ENCODE measurements at regions not wholly inside any gene's neighbourhood (a gene's known extent, or its start where the extent isn't known, plus 50 kb on each side); places are given as distances from the start of the nearest gene placed in this dataset.

DNA sequence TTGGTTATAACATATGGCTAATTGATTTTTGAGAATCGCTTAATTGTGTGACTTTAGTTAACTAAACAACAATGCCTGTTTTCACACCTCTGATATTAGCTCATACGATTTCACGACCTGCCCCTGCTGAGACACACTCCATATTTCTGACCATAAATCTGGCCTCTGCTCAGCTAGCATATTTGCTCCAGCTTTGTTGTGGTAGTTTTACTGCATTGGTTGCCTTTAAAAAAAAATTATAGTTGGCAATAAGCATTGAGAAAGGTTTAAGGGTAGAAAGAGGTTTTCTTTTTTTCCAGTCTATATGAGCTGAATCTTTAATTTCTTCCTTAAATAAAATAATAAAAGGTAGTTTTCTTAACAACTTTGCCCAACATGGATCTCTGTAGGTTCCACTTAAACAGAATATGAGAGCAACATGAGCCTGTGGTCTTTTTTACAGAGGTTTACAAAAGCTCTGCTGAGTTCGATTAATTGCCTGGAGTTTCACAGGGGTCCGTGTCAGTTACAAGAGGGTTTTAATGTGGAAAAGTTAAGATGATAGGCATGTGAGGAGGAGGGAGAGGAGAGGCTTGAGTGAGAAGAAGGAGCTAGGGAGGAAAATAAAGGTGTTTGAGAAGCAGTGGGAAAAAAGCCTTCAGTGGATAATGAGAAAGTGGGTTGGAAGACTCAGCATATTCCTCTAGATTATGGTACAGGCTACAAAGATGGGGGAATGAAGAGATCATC is 318.2 kb downstream of the CXCL12 start:
- no peaks in the 10 kb centered on the region for H3K4me1 ChIP-seq (ENCODE audit: control insufficient read depth in 1 of 2, insufficient read depth in 2 of 2, low read length in 2 of 2)
- H4K20me1 ChIP-seq (ENCODE audit: insufficient read depth, low read length): no peaks in the 10 kb centered on the region
- no peak for DNase-seq
- no peaks in the 10 kb centered on the region for H3K27me3 ChIP-seq (ENCODE audit: control insufficient read depth in 2 of 2, insufficient read depth in 2 of 2, low read length in 2 of 2)
- Mint-ChIP-seq H3K4me1 (no peaks in the 10 kb centered on the region), H3K27ac (no peak overlapping the region), H3K36me3 (no peaks in the 10 kb centered on the region), H3K9me3 (peaks cover 0 to 4% (median 0%) of the 10 kb centered on the region in 7 donors), H3K27me3 (ENCODE audit: low read depth in 3 of 3) (peaks cover 0 to 4% (median 3%) of the 10 kb centered on the region in 3 donors), H3K4me3 (no peak overlapping the region)
- H2AFZ ChIP-seq (ENCODE audit: insufficient read depth, low read depth, low read length, poor library complexity, severe bottlenecking): no peak overlapping the region
- intact Hi-C loops (cut with micrococcal nuclease): no loop called here
- H3K9me3 ChIP-seq (replicated peaks in 1 of 2; ENCODE audit: control insufficient read depth in 1 of 2, insufficient read depth in 1 of 2, low read length in 2 of 2): no peaks in the 10 kb centered on the region
- no peak overlapping the region for H3K9ac ChIP-seq (ENCODE audit: insufficient read depth, low read length, poor library complexity, severe bottlenecking)
- WGBS (ENCODE audit: insufficient coverage): 90% methylated on average over 2 of the region's 5 CpGs
- H3K79me2 ChIP-seq (ENCODE audit: insufficient read depth, low read length): no peaks in the 10 kb centered on the region
- H3K36me3 ChIP-seq (replicated peaks in 1 of 2; ENCODE audit: control insufficient read depth in 1 of 2, insufficient read depth in 2 of 2, low read length in 2 of 2): no peaks in the 10 kb centered on the region
- H3K4me3 ChIP-seq (replicated peaks in 1 of 3; ENCODE audit: low read depth in 2 of 3, low read length in 3 of 3): no peak overlapping the region
- H3K4me2 ChIP-seq (replicated peaks; ENCODE audit: extremely low read depth, low read length, poor library complexity, severe bottlenecking): no peak overlapping the region
- H3K27ac ChIP-seq (ENCODE audit: low read depth in 1 of 2, low read length in 2 of 2): no peak overlapping the region
- no peak for TF ChIP-seq CTCF (IDR thresholded peaks at IDR 0.05)

GRCh38 chr10:44065788-44066526 is 318.9 kb downstream of the CXCL12 start:
- Histone ChIP-seq H3K9ac (ENCODE audit: insufficient read depth, low read length, poor library complexity, severe bottlenecking) (no peak overlapping the region), H3K4me1 (ENCODE audit: control insufficient read depth in 1 of 2, insufficient read depth in 2 of 2, low read length in 2 of 2) (no peaks in the 10 kb centered on the region), H3K27me3 (ENCODE audit: control insufficient read depth in 2 of 2, insufficient read depth in 2 of 2, low read length in 2 of 2) (no peaks in the 10 kb centered on the region), H4K20me1 (ENCODE audit: insufficient read depth, low read length) (no peaks in the 10 kb centered on the region), H3K9me3 (replicated peaks in 1 of 2; ENCODE audit: control insufficient read depth in 1 of 2, insufficient read depth in 1 of 2, low read length in 2 of 2) (no peaks in the 10 kb centered on the region), H2AFZ (ENCODE audit: insufficient read depth, low read depth, low read length, poor library complexity, severe bottlenecking) (no peak overlapping the region), H3K27ac (ENCODE audit: low read depth in 1 of 2, low read length in 2 of 2) (no peak overlapping the region), H3K79me2 (ENCODE audit: insufficient read depth, low read length) (no peaks in the 10 kb centered on the region), H3K36me3 (replicated peaks in 1 of 2; ENCODE audit: control insufficient read depth in 1 of 2, insufficient read depth in 2 of 2, low read length in 2 of 2) (no peaks in the 10 kb centered on the region), H3K4me2 (replicated peaks; ENCODE audit: extremely low read depth, low read length, poor library complexity, severe bottlenecking) (no peak overlapping the region), H3K4me3 (replicated peaks in 1 of 3; ENCODE audit: low read depth in 2 of 3, low read length in 3 of 3) (no peak overlapping the region)
- Mint-ChIP-seq H3K27me3 (ENCODE audit: low read depth in 3 of 3) (peaks cover 0 to 6% (median 2%) of the 10 kb centered on the region in 3 donors), H3K9me3 (peaks cover 0 to 7% (median 0%) of the 10 kb centered on the region in 7 donors), H3K36me3 (no peaks in the 10 kb centered on the region), H3K27ac (peak overlapping the region in 1 of 7 donors; percentile 37), H3K4me3 (no peak overlapping the region), H3K4me1 (no peaks in the 10 kb centered on the region)
- intact Hi-C loops (cut with micrococcal nuclease): no loop called here
- 85% methylated on average over 4 of the region's 9 CpGs for WGBS (ENCODE audit: insufficient coverage)
- no peak for TF ChIP-seq CTCF (IDR thresholded peaks at IDR 0.05)
- DNase-seq: no peak
